Neural cell (in vitro differentiated cells): ENCODE measurements at regions not wholly inside any gene's neighbourhood (a gene's known extent, or its start where the extent isn't known, plus 50 kb on each side); places are given as distances from the start of the nearest gene placed in this dataset.

Experiments
- H2AFZ ChIP-seq: fragments of 200-600, 300-800 bp; sonication (generic), shearing (Covaris generic); 2 replicates; pipeline ENCODE4 v1.6.0; 2014; ENCODE audit warnings: low read depth, mild to moderate bottlenecking, antibody characterized with exemption, low read length, moderate library complexity
- H3F3A ChIP-seq: fragments of 200-600 bp; shearing (Covaris generic); 2 replicates; pipeline ENCODE4 v1.6.1; 2016; ENCODE audit warnings: mild to moderate bottlenecking, moderate library complexity, mixed read lengths, antibody characterized with exemption, low read length; ENCODE audit not compliant: insufficient read depth, poor library complexity, severe bottlenecking
- H3K27ac ChIP-seq: fragments of 200-600, 300-800 bp; sonication (generic), shearing (Covaris generic); 2 replicates; pipeline ENCODE4 v1.5.1; 2014; ENCODE audit warnings: mild to moderate bottlenecking, low read length, moderate library complexity
- H3K27me3 ChIP-seq: fragments of 300-800, 200-600 bp; sonication (generic), shearing (Covaris generic); 2 replicates; pipeline ENCODE4 v1.6.0; 2014; ENCODE audit warnings: mild to moderate bottlenecking, low read depth, low read length, moderate library complexity; ENCODE audit not compliant: insufficient read depth
- H3K36me3 ChIP-seq: fragments of 300-800, 200-600 bp; sonication (generic), shearing (Covaris generic); 2 replicates; pipeline ENCODE4 v1.5.1; 2014; ENCODE audit warnings: mild to moderate bottlenecking, antibody characterized with exemption, low read length, moderate library complexity; ENCODE audit not compliant: insufficient read depth
- H3K4me2 ChIP-seq: fragments of 300-800, 200-600 bp; sonication (generic), shearing (Covaris generic); 2 replicates; pipeline ENCODE4 v1.6.0; 2014; ENCODE audit warnings: mild to moderate bottlenecking, low read length
- H3K4me3 ChIP-seq: fragments of 300-800, 200-600 bp; sonication (generic), shearing (Covaris generic); 2 replicates; pipeline ENCODE4 v1.5.1; 2014; ENCODE audit warnings: mild to moderate bottlenecking, low read length, moderate library complexity
- H3K79me2 ChIP-seq: fragments of 200-600 bp; shearing (Covaris generic); replicated peaks from 2 replicates; pipeline ENCODE4 v1.6.0; 2014; ENCODE audit warnings: mild to moderate bottlenecking, low read length, moderate library complexity; ENCODE audit not compliant: insufficient read depth
- H3K9ac ChIP-seq: fragments of 300-800, 200-600 bp; sonication (generic), shearing (Covaris generic); 2 replicates; pipeline ENCODE4 v1.6.1; 2016; ENCODE audit warnings: mild to moderate bottlenecking, low read length, mixed read lengths
- H3K9me2 ChIP-seq: fragments of 200-600 bp; shearing (Covaris generic); 2 replicates; pipeline ENCODE4 v1.6.1; 2016; ENCODE audit warnings: mild to moderate bottlenecking, low read length, mixed read lengths; ENCODE audit not compliant: insufficient read depth
- H3K9me3 ChIP-seq: fragments of 200-600, 300-800 bp; sonication (generic), shearing (Covaris generic); 2 replicates; pipeline ENCODE4 v1.6.1; 2016; ENCODE audit warnings: mild to moderate bottlenecking, mixed run types, low read length, moderate library complexity, mixed read lengths
- H4K20me1 ChIP-seq: fragments of 200-600 bp; shearing (Covaris generic); 2 replicates; pipeline ENCODE4 v1.6.1; 2016; ENCODE audit warnings: mild to moderate bottlenecking, mixed run types; ENCODE audit not compliant: insufficient read depth
- CTCF ChIP-seq: fragments of 450-650 bp; IDR thresholded peaks from 2 replicates; pipeline ENCODE4 v1.5.1; 2014; ENCODE audit warnings: antibody characterized with exemption, mild to moderate bottlenecking, moderate library complexity; ENCODE audit not compliant: poor library complexity, severe bottlenecking
- EP300 ChIP-seq: fragments of 450-650 bp; conservative IDR thresholded peaks from 2 replicates; pipeline ENCODE4 v1.6.1; 2014; ENCODE audit warnings: antibody characterized with exemption, mild to moderate bottlenecking, moderate library complexity; ENCODE audit not compliant: poor library complexity, severe bottlenecking
- EZH2 ChIP-seq: fragments of 200-600, 300-800 bp; shearing (Covaris generic), sonication (generic); IDR thresholded peaks from 2 replicates; pipeline ENCODE4 v1.6.1; 2014; ENCODE audit warnings: antibody characterized with exemption, low read length, borderline replicate concordance, mild to moderate bottlenecking; ENCODE audit not compliant: insufficient read depth, poor library complexity, severe bottlenecking
- MXI1 ChIP-seq: fragments of 450-650 bp; conservative IDR thresholded peaks from 2 replicates; pipeline ENCODE4 v1.6.1; 2014; ENCODE audit warnings: antibody characterized with exemption, mild to moderate bottlenecking; ENCODE audit not compliant: poor library complexity, severe bottlenecking
- POLR2AphosphoS5 ChIP-seq: IDR thresholded peaks from 2 replicates; pipeline ENCODE4 v1.6.1; 2012
- RAD21 ChIP-seq: fragments of 450-650 bp; conservative IDR thresholded peaks from 2 replicates; pipeline ENCODE4 v1.6.1; 2014; ENCODE audit warnings: antibody characterized with exemption, mild to moderate bottlenecking, moderate library complexity
- SMC3 ChIP-seq: fragments of 450-650 bp; conservative IDR thresholded peaks from 2 replicates; pipeline ENCODE4 v1.6.1; 2014; ENCODE audit warnings: antibody characterized with exemption, mild to moderate bottlenecking, moderate library complexity; ENCODE audit not compliant: poor library complexity
- TAF1 ChIP-seq: IDR thresholded peaks from 2 replicates; pipeline ENCODE4 v1.6.1; 2012; ENCODE audit warnings: low read depth
- TF ChIP-seq, protein P1 (sequence below): IDR thresholded peaks from 2 replicates; pipeline ENCODE4 v1.6.1; 2012; ENCODE audit warnings: borderline replicate concordance

DNA sequence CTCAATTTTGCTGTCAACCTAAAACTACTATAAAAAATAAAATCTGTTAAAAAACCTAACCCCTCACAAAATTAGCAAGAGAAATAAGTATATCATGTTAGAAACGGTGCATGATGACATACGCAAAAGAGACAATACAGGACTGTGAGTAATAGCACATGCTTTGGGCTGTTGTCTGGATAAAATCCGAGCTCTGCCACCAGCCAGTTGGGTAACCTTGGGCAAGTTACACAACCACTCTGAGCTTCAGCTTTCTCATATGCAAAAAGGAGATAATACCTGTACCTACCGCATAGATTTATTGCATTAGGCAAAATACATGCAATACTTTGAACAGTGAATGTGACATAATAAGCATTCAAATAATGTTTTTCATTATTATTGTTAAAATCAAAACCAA, 481.7 kb downstream of the TLE1 start:
- no peaks in the 10 kb centered on the region for H3K79me2 ChIP-seq
- H3K4me3 ChIP-seq: no peak overlapping the region
- H3K9me3 ChIP-seq: no peaks in the 10 kb centered on the region
- no peaks in the 10 kb centered on the region for H3K9me2 ChIP-seq
- no peaks in the 10 kb centered on the region for H3F3A ChIP-seq
- H3K27ac ChIP-seq: no peak overlapping the region
- H2AFZ ChIP-seq: no peak overlapping the region
- H3K36me3 ChIP-seq: no peaks in the 10 kb centered on the region
- no peak for TF ChIP-seq TAF1
- TF ChIP-seq SMC3: no peak
- no peak for TF ChIP-seq MXI1
- no peak for TF ChIP-seq RAD21
- TF ChIP-seq CTCF: no peak
- no peak for TF ChIP-seq EZH2
- no peak for TF ChIP-seq POLR2AphosphoS5
- no peak overlapping the region for H3K4me2 ChIP-seq
- H4K20me1 ChIP-seq: no peaks in the 10 kb centered on the region
- no peak overlapping the region for H3K9ac ChIP-seq
- H3K27me3 ChIP-seq: no peaks in the 10 kb centered on the region

GRCh38 chr9:81202292-81202691, 487.1 kb downstream of the TLE1 start:
- TF ChIP-seq TAF1: no peak
- TF ChIP-seq, protein P1, sequence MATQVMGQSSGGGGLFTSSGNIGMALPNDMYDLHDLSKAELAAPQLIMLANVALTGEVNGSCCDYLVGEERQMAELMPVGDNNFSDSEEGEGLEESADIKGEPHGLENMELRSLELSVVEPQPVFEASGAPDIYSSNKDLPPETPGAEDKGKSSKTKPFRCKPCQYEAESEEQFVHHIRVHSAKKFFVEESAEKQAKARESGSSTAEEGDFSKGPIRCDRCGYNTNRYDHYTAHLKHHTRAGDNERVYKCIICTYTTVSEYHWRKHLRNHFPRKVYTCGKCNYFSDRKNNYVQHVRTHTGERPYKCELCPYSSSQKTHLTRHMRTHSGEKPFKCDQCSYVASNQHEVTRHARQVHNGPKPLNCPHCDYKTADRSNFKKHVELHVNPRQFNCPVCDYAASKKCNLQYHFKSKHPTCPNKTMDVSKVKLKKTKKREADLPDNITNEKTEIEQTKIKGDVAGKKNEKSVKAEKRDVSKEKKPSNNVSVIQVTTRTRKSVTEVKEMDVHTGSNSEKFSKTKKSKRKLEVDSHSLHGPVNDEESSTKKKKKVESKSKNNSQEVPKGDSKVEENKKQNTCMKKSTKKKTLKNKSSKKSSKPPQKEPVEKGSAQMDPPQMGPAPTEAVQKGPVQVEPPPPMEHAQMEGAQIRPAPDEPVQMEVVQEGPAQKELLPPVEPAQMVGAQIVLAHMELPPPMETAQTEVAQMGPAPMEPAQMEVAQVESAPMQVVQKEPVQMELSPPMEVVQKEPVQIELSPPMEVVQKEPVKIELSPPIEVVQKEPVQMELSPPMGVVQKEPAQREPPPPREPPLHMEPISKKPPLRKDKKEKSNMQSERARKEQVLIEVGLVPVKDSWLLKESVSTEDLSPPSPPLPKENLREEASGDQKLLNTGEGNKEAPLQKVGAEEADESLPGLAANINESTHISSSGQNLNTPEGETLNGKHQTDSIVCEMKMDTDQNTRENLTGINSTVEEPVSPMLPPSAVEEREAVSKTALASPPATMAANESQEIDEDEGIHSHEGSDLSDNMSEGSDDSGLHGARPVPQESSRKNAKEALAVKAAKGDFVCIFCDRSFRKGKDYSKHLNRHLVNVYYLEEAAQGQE: no peak
- TF ChIP-seq EP300: no peak
- no peak for TF ChIP-seq CTCF
- TF ChIP-seq POLR2AphosphoS5: no peak
- TF ChIP-seq RAD21: no peak
- TF ChIP-seq SMC3: no peak
- TF ChIP-seq MXI1: no peak
- TF ChIP-seq EZH2: no peak
- Histone ChIP-seq H2AFZ (no peak overlapping the region), H3K79me2 (no peaks in the 10 kb centered on the region), H3K4me3 (no peak overlapping the region), H3K27ac (no peak overlapping the region), H3K9me2 (no peaks in the 10 kb centered on the region), H3K9me3 (no peaks in the 10 kb centered on the region), H3K36me3 (no peaks in the 10 kb centered on the region), H3K9ac (no peak overlapping the region), H3F3A (no peaks in the 10 kb centered on the region), H3K4me2 (no peak overlapping the region), H4K20me1 (no peaks in the 10 kb centered on the region), H3K27me3 (no peaks in the 10 kb centered on the region)
